GM23338 (cell line): ENCODE measurements at regions not wholly inside any gene's neighbourhood (a gene's known extent, or its start where the extent isn't known, plus 50 kb on each side); places are given as distances from the start of the nearest gene placed in this dataset.

Source experiments
- CTCF ChIP-seq, 2 experiments: fragments of 200-600 bp in 1 of 2; sonication (generic) in 1 of 2; conservative IDR thresholded peaks; 2 replicates each; pipeline versions ENCODE4 v1.5.1 to v1.6.1; 2016 to 2017; ENCODE audit warnings: antibody characterized with exemption in 2 of 2, low read depth in 2 of 2, mild to moderate bottlenecking in 2 of 2, moderate library complexity in 1 of 2
- ETS1 ChIP-seq: IDR thresholded peaks from 2 replicates; pipeline ENCODE4 v1.6.1; 2016; ENCODE audit warnings: antibody characterized with exemption
- EZH2 ChIP-seq: fragments of 200-600 bp; sonication (generic); IDR thresholded peaks from one replicate; pipeline ENCODE4 v1.8.0; 2017; ENCODE audit warnings: antibody characterized with exemption, mild to moderate bottlenecking, low read depth; ENCODE audit not compliant: unreplicated experiment
- EZH2phosphoT487 ChIP-seq: fragments of 200-600 bp; sonication (generic); IDR thresholded peaks from one replicate; pipeline ENCODE4 v1.8.1; 2018; ENCODE audit warnings: antibody characterized with exemption; ENCODE audit not compliant: unreplicated experiment
- POLR2AphosphoS5 ChIP-seq: IDR thresholded peaks from 2 replicates; pipeline ENCODE4 v1.6.1; 2016; ENCODE audit warnings: antibody characterized with exemption, low read depth
- ZNF114 ChIP-seq: fragments of 250-450 bp; sonication (Bioruptor Pico); IDR thresholded peaks from 2 replicates; pipeline ENCODE4 v1.5.0; 2020; ENCODE audit warnings: mild to moderate bottlenecking, moderate library complexity
- TF ChIP-seq, protein P1 (sequence below): IDR thresholded peaks from one replicate; pipeline ENCODE4 v1.6.1; 2018; ENCODE audit warnings: antibody characterized with exemption; ENCODE audit not compliant: unreplicated experiment

- TF ChIP-seq EZH2phosphoT487, result no peak
- TF ChIP-seq CTCF (conservative IDR thresholded peaks at IDR 0.05; ENCODE audit: low read depth in 2 of 2), result no peak
- no peak for TF ChIP-seq ETS1
- TF ChIP-seq EZH2, result no peak
- no peak for TF ChIP-seq ZNF114 (CRISPR knock-in tag)
- TF ChIP-seq, protein P1, sequence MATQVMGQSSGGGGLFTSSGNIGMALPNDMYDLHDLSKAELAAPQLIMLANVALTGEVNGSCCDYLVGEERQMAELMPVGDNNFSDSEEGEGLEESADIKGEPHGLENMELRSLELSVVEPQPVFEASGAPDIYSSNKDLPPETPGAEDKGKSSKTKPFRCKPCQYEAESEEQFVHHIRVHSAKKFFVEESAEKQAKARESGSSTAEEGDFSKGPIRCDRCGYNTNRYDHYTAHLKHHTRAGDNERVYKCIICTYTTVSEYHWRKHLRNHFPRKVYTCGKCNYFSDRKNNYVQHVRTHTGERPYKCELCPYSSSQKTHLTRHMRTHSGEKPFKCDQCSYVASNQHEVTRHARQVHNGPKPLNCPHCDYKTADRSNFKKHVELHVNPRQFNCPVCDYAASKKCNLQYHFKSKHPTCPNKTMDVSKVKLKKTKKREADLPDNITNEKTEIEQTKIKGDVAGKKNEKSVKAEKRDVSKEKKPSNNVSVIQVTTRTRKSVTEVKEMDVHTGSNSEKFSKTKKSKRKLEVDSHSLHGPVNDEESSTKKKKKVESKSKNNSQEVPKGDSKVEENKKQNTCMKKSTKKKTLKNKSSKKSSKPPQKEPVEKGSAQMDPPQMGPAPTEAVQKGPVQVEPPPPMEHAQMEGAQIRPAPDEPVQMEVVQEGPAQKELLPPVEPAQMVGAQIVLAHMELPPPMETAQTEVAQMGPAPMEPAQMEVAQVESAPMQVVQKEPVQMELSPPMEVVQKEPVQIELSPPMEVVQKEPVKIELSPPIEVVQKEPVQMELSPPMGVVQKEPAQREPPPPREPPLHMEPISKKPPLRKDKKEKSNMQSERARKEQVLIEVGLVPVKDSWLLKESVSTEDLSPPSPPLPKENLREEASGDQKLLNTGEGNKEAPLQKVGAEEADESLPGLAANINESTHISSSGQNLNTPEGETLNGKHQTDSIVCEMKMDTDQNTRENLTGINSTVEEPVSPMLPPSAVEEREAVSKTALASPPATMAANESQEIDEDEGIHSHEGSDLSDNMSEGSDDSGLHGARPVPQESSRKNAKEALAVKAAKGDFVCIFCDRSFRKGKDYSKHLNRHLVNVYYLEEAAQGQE, result no peak
- no peak for TF ChIP-seq POLR2AphosphoS5
Measured at GRCh38 chr5:20446121-20446520, 458.1 kb upstream of the CDH18 start.
